Mesenchymal stem cell (in vitro differentiated cells and primary cell): ENCODE measurements at regions not wholly inside any gene's neighbourhood (a gene's known extent, or its start where the extent isn't known, plus 50 kb on each side); places are given as distances from the start of the nearest gene placed in this dataset.

Source experiments
- DNase-seq: peaks from one replicate; pipeline ENCODE4 v3.0.0-alpha.2; 2013
- H2AFZ ChIP-seq: one replicate; pipeline ENCODE4 v1.6.1; 2013; ENCODE audit warnings: low read depth, mild to moderate bottlenecking, control low read depth, inconsistent platforms, low read length, moderate library complexity
- H2AK5ac ChIP-seq: 2 replicates; pipeline ENCODE4 v1.6.1; 2013; ENCODE audit warnings: low read length, moderate library complexity, mild to moderate bottlenecking, inconsistent platforms; ENCODE audit not compliant: severe bottlenecking
- H2BK120ac ChIP-seq: one replicate; pipeline ENCODE4 v1.6.1; 2013; ENCODE audit warnings: low read depth, mild to moderate bottlenecking, inconsistent platforms, low read length, moderate library complexity
- H2BK12ac ChIP-seq, 2 experiments: one replicate each; pipeline ENCODE4 v1.6.1; 2013; ENCODE audit warnings: inconsistent platforms in 2 of 2, low read length in 2 of 2, mild to moderate bottlenecking in 2 of 2, moderate library complexity in 2 of 2, control low read depth in 1 of 2
- H2BK15ac ChIP-seq: one replicate; pipeline ENCODE4 v1.6.1; 2013; ENCODE audit warnings: mild to moderate bottlenecking, low read depth, inconsistent platforms; ENCODE audit not compliant: poor library complexity, severe bottlenecking
- H2BK5ac ChIP-seq: 2 replicates; pipeline ENCODE4 v1.6.1; 2013; ENCODE audit warnings: low read depth, mild to moderate bottlenecking, low read length, control low read depth, inconsistent platforms; ENCODE audit not compliant: poor library complexity, severe bottlenecking
- H3K14ac ChIP-seq, 2 experiments: one replicate each; pipeline ENCODE4 v1.6.1; 2013; ENCODE audit warnings: inconsistent platforms in 2 of 2, low read length in 2 of 2, control low read depth in 1 of 2, mild to moderate bottlenecking in 1 of 2, moderate library complexity in 1 of 2
- H3K18ac ChIP-seq, 2 experiments: one replicate each; pipeline ENCODE4 v1.6.1; 2013; ENCODE audit warnings: inconsistent platforms in 2 of 2, low read length in 2 of 2, control low read depth in 1 of 2, low read depth in 1 of 2, mild to moderate bottlenecking in 1 of 2
- H3K23ac ChIP-seq, 2 experiments: one replicate each; pipeline ENCODE4 v1.6.1; 2013; ENCODE audit warnings: inconsistent platforms in 2 of 2, low read length in 2 of 2, mild to moderate bottlenecking in 2 of 2, moderate library complexity in 2 of 2, control low read depth in 1 of 2
- H3K27ac ChIP-seq: 2 replicates; pipeline ENCODE4 v1.5.1; 2013; ENCODE audit warnings: mild to moderate bottlenecking, moderate library complexity, low read length, control low read depth, inconsistent platforms; ENCODE audit not compliant: poor library complexity, severe bottlenecking
- H3K27me3 ChIP-seq, 2 experiments: 2 replicates each; pipeline versions ENCODE4 v1.6.1 to v1.7.0; 2013; ENCODE audit warnings: low read length in 2 of 2, mild to moderate bottlenecking in 2 of 2, moderate library complexity in 2 of 2, control low read depth in 1 of 2, inconsistent platforms in 1 of 2; ENCODE audit not compliant: control insufficient read depth in 1 of 2, insufficient read depth in 1 of 2
- H3K36me3 ChIP-seq, 2 experiments: 2 replicates each; pipeline versions ENCODE4 v1.6.1 to v1.7.0; 2013; ENCODE audit warnings: low read length in 2 of 2, control low read depth in 1 of 2, inconsistent platforms in 1 of 2, low read depth in 1 of 2, mild to moderate bottlenecking in 1 of 2; ENCODE audit not compliant: insufficient read depth in 2 of 2, control insufficient read depth in 1 of 2
- H3K4ac ChIP-seq, 2 experiments: one replicate each; pipeline ENCODE4 v1.6.1; 2013; ENCODE audit warnings: inconsistent platforms in 2 of 2, low read length in 2 of 2, mild to moderate bottlenecking in 2 of 2, moderate library complexity in 2 of 2, control low read depth in 1 of 2, low read depth in 1 of 2
- H3K4me1 ChIP-seq: 2 replicates; pipeline ENCODE4 v1.6.1; 2013; ENCODE audit warnings: low read depth, low read length, control low read depth; ENCODE audit not compliant: control insufficient read depth, insufficient read depth
- H3K4me2 ChIP-seq: 2 replicates; pipeline ENCODE4 v1.6.1; 2013; ENCODE audit warnings: low read length, mild to moderate bottlenecking, inconsistent platforms; ENCODE audit not compliant: poor library complexity, severe bottlenecking
- H3K4me3 ChIP-seq, 2 experiments: 2 replicates each; pipeline versions ENCODE4 v1.5.1 to v1.7.0; 2013; ENCODE audit warnings: low read length in 2 of 2, mild to moderate bottlenecking in 2 of 2, control low read depth in 1 of 2, low read depth in 1 of 2; ENCODE audit not compliant: insufficient read depth in 1 of 2
- H3K79me1 ChIP-seq: replicated peaks from 2 replicates; pipeline ENCODE4 v1.6.1; 2013; ENCODE audit warnings: mild to moderate bottlenecking, control low read depth, low read length, inconsistent platforms; ENCODE audit not compliant: poor library complexity, severe bottlenecking
- H3K9ac ChIP-seq: 2 replicates; pipeline ENCODE4 v1.7.0; 2013; ENCODE audit warnings: mild to moderate bottlenecking, low read length, moderate library complexity
- H3K9me3 ChIP-seq: 2 replicates; pipeline ENCODE4 v1.7.0; 2013; ENCODE audit warnings: mild to moderate bottlenecking, low read length; ENCODE audit not compliant: control insufficient read depth
- H4K8ac ChIP-seq: one replicate; pipeline ENCODE4 v1.6.1; 2013; ENCODE audit warnings: inconsistent platforms, mild to moderate bottlenecking, low read length, moderate library complexity
- H4K91ac ChIP-seq: one replicate; pipeline ENCODE4 v1.6.1; 2013; ENCODE audit warnings: mild to moderate bottlenecking, low read length, inconsistent platforms
- WGBS: methylation state at CpG from one replicate; pipeline ENCODE4 v1.1.7; 2013; ENCODE audit warnings: mixed read lengths; 5-methylcytosine and 5-hydroxymethylcytosine counted together

DNA sequence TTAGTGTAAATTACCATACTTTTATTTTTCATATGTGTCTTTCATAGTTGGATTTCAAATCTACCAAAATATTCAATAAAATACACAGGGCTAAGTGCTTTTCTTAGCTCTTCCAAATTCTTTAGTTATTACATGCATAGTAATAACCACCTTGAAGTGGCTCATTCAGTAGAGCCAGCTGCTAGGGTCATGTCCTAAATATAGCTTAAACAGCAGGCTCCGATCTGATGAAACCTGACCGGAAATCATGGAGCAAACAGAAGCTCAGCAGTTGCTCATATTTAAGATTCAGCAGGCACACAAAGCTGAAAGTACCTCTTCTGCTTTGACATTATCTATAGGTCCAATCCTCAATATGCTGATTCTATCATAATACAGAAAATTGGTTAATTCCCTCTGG lies 1470.4 kb downstream of the ADGRL3 start:
- Histone ChIP-seq H3K9me3 (no peaks in the 10 kb centered on the region), H3K79me1 (no peaks in the 10 kb centered on the region), H4K8ac (no peak overlapping the region), H3K4ac (no peak overlapping the region), H2BK5ac (no peak overlapping the region), H2BK120ac (no peak overlapping the region), H3K9ac (no peak overlapping the region), H2BK15ac (no peak overlapping the region), H3K27ac (no peak overlapping the region), H4K91ac (no peak overlapping the region), H3K4me1 (no peaks in the 10 kb centered on the region), H2AFZ (no peak overlapping the region), H3K4me3 (no peak overlapping the region), H3K4me2 (no peak overlapping the region), H2AK5ac (no peak overlapping the region), H3K18ac (no peak overlapping the region), H3K27me3 (no peaks in the 10 kb centered on the region), H3K23ac (no peak overlapping the region), H2BK12ac (no peak overlapping the region), H3K36me3 (no peaks in the 10 kb centered on the region), H3K14ac (no peak overlapping the region)
- WGBS: 70% methylated on average over 2 of the region's 2 CpGs
- peak; percentile 18 for DNase-seq

DNA sequence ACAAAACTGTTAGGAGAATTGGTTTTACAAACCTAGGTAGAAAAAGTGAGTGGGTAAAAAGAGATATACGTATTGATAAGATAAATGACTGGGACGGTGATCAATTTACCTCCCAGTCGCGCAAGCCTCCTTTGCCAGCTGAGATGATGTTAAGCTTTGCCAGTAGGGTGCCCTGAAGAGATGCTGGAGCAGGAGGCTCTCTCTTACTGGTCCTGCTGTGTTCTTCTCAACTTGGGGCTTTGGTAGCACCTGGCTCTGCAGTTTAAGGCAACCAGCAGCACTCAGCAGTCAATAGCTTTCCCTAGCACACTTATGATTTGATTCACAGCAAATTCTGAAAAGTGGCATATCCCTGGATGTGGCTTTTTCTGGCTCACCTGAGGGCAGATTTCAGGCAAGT lies 1461.7 kb downstream of the ADGRL3 start:
- Histone ChIP-seq H3K79me1 (no peaks in the 10 kb centered on the region), H3K9ac (no peak overlapping the region), H3K23ac (no peak overlapping the region), H4K91ac (no peak overlapping the region), H4K8ac (no peak overlapping the region), H3K18ac (no peak overlapping the region), H3K9me3 (no peaks in the 10 kb centered on the region), H3K14ac (no peak overlapping the region), H2BK12ac (no peak overlapping the region), H2BK15ac (no peak overlapping the region), H2AK5ac (no peak overlapping the region), H2BK120ac (no peak overlapping the region), H3K36me3 (no peaks in the 10 kb centered on the region), H2AFZ (no peak overlapping the region), H3K27ac (no peak overlapping the region), H2BK5ac (no peak overlapping the region), H3K27me3 (no peaks in the 10 kb centered on the region), H3K4ac (no peak overlapping the region), H3K4me1 (peaks cover 2% of the 10 kb centered on the region), H3K4me2 (no peak overlapping the region), H3K4me3 (no peak overlapping the region)
- WGBS: 79% methylated on average over 4 of the region's 4 CpGs
- DNase-seq: no peak

DNA sequence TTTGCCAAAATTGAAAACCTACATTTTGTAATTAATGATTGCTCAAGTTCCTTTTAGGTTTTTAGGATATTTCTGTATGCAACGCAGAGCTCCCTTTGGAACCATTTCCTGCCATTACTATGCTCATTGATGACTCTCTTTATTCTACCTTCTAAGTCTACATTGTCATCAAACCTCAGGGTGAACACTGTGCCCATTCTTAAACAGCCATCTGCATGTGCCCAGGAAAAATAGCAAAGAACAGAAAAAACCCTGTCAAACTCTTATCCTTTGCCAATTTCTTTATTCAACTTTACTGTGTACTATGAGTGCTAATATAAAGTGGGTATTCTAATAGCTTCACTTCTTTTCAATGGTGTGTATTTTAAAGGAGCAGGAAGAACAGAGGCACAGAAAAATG lies 1455.9 kb downstream of the ADGRL3 start:
- no peak overlapping the region for H3K27ac ChIP-seq
- H3K4me3 ChIP-seq: no peak overlapping the region
- no peaks in the 10 kb centered on the region for H3K27me3 ChIP-seq
- H3K79me1 ChIP-seq: no peaks in the 10 kb centered on the region
- H3K9me3 ChIP-seq: no peaks in the 10 kb centered on the region
- no peak overlapping the region for H3K9ac ChIP-seq
- H2BK15ac ChIP-seq: no peak overlapping the region
- no peak overlapping the region for H2BK12ac ChIP-seq
- H3K4ac ChIP-seq: no peak overlapping the region
- no peaks in the 10 kb centered on the region for H3K36me3 ChIP-seq
- H3K23ac ChIP-seq: no peak overlapping the region
- H4K8ac ChIP-seq: no peak overlapping the region
- H4K91ac ChIP-seq: no peak overlapping the region
- H2AFZ ChIP-seq: no peak overlapping the region
- no peak overlapping the region for H2AK5ac ChIP-seq
- H3K4me1 ChIP-seq: peaks cover 2% of the 10 kb centered on the region
- no peak overlapping the region for H3K14ac ChIP-seq
- 70% methylated on average over 1 of the region's 1 CpG for WGBS
- H3K4me2 ChIP-seq: no peak overlapping the region
- H2BK120ac ChIP-seq: no peak overlapping the region
- no peak overlapping the region for H2BK5ac ChIP-seq
- no peak overlapping the region for H3K18ac ChIP-seq
- DNase-seq: no peak

DNA sequence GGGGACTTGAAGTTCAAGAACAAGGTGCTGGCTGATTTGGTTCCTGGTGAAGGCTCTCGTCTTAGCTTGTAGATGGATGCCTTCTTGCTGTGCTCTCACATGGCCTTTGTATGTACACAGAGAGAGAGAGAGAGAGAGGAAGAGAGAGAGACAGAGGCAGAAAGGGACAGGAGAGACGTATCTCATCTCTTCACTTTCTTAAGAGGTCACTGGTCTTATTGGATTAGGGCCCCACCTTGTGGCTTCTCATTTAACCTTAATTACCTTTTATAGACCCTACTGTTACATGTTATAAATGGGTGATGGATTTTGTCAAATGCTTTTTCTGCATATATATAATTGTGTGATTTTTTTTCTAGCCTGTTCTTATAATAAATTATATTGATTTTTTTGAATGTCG lies 1444.2 kb downstream of the ADGRL3 start:
- H3K4me2 ChIP-seq: no peak overlapping the region
- no peak overlapping the region for H4K8ac ChIP-seq
- no peak overlapping the region for H2AFZ ChIP-seq
- peak; percentile 29 for DNase-seq
- no peak overlapping the region for H3K23ac ChIP-seq
- no peaks in the 10 kb centered on the region for H3K9me3 ChIP-seq
- no peaks in the 10 kb centered on the region for H3K79me1 ChIP-seq
- H3K27ac ChIP-seq: no peak overlapping the region
- no peak overlapping the region for H4K91ac ChIP-seq
- no peak overlapping the region for H3K14ac ChIP-seq
- no peak overlapping the region for H3K9ac ChIP-seq
- no peaks in the 10 kb centered on the region for H3K4me1 ChIP-seq
- H2BK15ac ChIP-seq: no peak overlapping the region
- H2BK5ac ChIP-seq: no peak overlapping the region
- no peak overlapping the region for H3K4me3 ChIP-seq
- 44% methylated on average over 1 of the region's 3 CpGs for WGBS
- no peaks in the 10 kb centered on the region for H3K36me3 ChIP-seq
- H3K27me3 ChIP-seq: no peaks in the 10 kb centered on the region
- H3K4ac ChIP-seq: no peak overlapping the region
- H2AK5ac ChIP-seq: no peak overlapping the region
- H2BK12ac ChIP-seq: no peak overlapping the region
- H3K18ac ChIP-seq: no peak overlapping the region
- H2BK120ac ChIP-seq: no peak overlapping the region
